ENCODE measurements at regions not wholly inside any gene's neighbourhood (a gene's known extent, or its start where the extent isn't known, plus 50 kb on each side); places are given as distances from the start of the nearest gene placed in this dataset.

DNA sequence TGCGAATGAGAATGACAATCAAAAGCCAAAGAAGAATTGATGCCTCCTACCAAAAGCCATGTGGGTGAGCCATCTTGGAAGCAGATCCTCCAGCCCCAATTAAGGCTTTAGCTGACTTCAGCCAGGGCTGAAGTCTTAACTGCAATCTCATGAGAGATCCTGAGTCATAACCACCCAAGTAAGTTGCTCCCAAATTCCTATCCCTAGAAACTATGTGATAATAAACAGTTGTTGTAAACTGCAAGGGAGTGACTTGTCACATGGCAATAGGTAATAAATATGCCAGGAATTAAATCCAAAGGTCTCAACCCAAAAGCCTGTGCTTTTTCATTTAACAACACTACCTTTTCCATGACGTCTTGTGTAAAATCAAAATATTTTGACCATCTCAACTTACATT, 154.2 kb upstream of the TBL1X start:
- TF ChIP-seq, protein P1, sequence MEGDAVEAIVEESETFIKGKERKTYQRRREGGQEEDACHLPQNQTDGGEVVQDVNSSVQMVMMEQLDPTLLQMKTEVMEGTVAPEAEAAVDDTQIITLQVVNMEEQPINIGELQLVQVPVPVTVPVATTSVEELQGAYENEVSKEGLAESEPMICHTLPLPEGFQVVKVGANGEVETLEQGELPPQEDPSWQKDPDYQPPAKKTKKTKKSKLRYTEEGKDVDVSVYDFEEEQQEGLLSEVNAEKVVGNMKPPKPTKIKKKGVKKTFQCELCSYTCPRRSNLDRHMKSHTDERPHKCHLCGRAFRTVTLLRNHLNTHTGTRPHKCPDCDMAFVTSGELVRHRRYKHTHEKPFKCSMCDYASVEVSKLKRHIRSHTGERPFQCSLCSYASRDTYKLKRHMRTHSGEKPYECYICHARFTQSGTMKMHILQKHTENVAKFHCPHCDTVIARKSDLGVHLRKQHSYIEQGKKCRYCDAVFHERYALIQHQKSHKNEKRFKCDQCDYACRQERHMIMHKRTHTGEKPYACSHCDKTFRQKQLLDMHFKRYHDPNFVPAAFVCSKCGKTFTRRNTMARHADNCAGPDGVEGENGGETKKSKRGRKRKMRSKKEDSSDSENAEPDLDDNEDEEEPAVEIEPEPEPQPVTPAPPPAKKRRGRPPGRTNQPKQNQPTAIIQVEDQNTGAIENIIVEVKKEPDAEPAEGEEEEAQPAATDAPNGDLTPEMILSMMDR (IDR thresholded peaks at IDR 0.05) = no peak
- no peak for TF ChIP-seq POLR2A (IDR thresholded peaks at IDR 0.05)
